Liver (tissue), 3 donors: ENCODE measurements at regions not wholly inside any gene's neighbourhood (a gene's known extent, or its start where the extent isn't known, plus 50 kb on each side); places are given as distances from the start of the nearest gene placed in this dataset.

Experiments
- ATF3 ChIP-seq: IDR thresholded peaks from 2 replicates; pipeline ENCODE4 v1.6.1; 2016; ENCODE audit warnings: antibody characterized with exemption
- CTCF ChIP-seq: fragments of 150-350 bp; IDR thresholded peaks from 2 replicates; pipeline ENCODE4 v1.5.1; 2017; ENCODE audit warnings: improper control_type of control experiment, low read depth, low read length; ENCODE audit not compliant: missing input control
- MAX ChIP-seq: IDR thresholded peaks from 2 replicates; pipeline ENCODE4 v1.6.1; 2016; ENCODE audit warnings: antibody characterized with exemption
- RAD21 ChIP-seq, 2 donors: IDR thresholded peaks; 2 replicates each; pipeline ENCODE4 v1.6.1; 2016; ENCODE audit warnings: antibody characterized with exemption in 2 of 2, mild to moderate bottlenecking in 2 of 2
- TAF1 ChIP-seq: conservative IDR thresholded peaks from 2 replicates; pipeline ENCODE4 v1.6.1; 2016; ENCODE audit warnings: antibody characterized with exemption, mild to moderate bottlenecking
- ZBTB33 ChIP-seq: IDR thresholded peaks from 2 replicates; pipeline ENCODE4 v1.6.1; 2016; ENCODE audit warnings: antibody characterized with exemption
- donor health status: healthy.
- donor health status: healthy.

- no peak for TF ChIP-seq MAX
- no peak for TF ChIP-seq ZBTB33
- no peak for TF ChIP-seq CTCF
- TF ChIP-seq ATF3 = no peak
- TF ChIP-seq TAF1 = no peak
- TF ChIP-seq RAD21 (IDR thresholded peaks at IDR 0.05) = no peak
Measured at GRCh38 chr10:53699684-53700083, 927.1 kb upstream of the MBL2 start.
